Smooth muscle cell (in vitro differentiated cells): ENCODE measurements at regions not wholly inside any gene's neighbourhood (a gene's known extent, or its start where the extent isn't known, plus 50 kb on each side); places are given as distances from the start of the nearest gene placed in this dataset.

Source experiments
- DNase-seq: peaks from one replicate; lab custom pipeline; 2025; ENCODE audit not compliant: unreplicated experiment; lab: John Stamatoyannopoulos, UW
- H2AFZ ChIP-seq: fragments of 200-600 bp; sonication (generic); 2 replicates; pipeline ENCODE4 v1.6.0; 2016; ENCODE audit warnings: antibody characterized with exemption, low read depth, mild to moderate bottlenecking
- H3F3A ChIP-seq: fragments of 200-600 bp; sonication (generic); 2 replicates; pipeline ENCODE4 v1.6.0; 2017; ENCODE audit warnings: antibody characterized with exemption, low read depth
- H3K27ac ChIP-seq: fragments of 200-600 bp; sonication (generic); 2 replicates; pipeline ENCODE4 v1.5.1; 2016; ENCODE audit warnings: low read depth, mild to moderate bottlenecking
- H3K27me3 ChIP-seq: fragments of 200-600 bp; sonication (generic); 2 replicates; pipeline ENCODE4 v1.6.1; 2016; ENCODE audit warnings: low read depth, mild to moderate bottlenecking
- H3K36me3 ChIP-seq: fragments of 200-600 bp; sonication (generic); 2 replicates; pipeline ENCODE4 v1.5.1; 2016; ENCODE audit warnings: low read depth
- H3K4me1 ChIP-seq: fragments of 200-600 bp; sonication (generic); 2 replicates; pipeline ENCODE4 v1.5.1; 2016; ENCODE audit warnings: low read depth
- H3K4me2 ChIP-seq: fragments of 200-600 bp; sonication (generic); 2 replicates; pipeline ENCODE4 v1.6.0; 2016; ENCODE audit warnings: mild to moderate bottlenecking
- H3K4me3 ChIP-seq: fragments of 200-600 bp; sonication (generic); 2 replicates; pipeline ENCODE4 v1.5.1; 2016; ENCODE audit warnings: mild to moderate bottlenecking
- H3K79me2 ChIP-seq: fragments of 200-600 bp; sonication (generic); 2 replicates; pipeline ENCODE4 v1.6.0; 2016; ENCODE audit warnings: low read depth, mild to moderate bottlenecking
- H3K9ac ChIP-seq: fragments of 200-600 bp; sonication (generic); 2 replicates; pipeline ENCODE4 v1.6.0; 2016; ENCODE audit warnings: low read depth
- H3K9me3 ChIP-seq: fragments of 200-600 bp; sonication (generic); replicated peaks from 2 replicates; pipeline ENCODE4 v1.5.1; 2016; ENCODE audit warnings: low read depth
- H4K20me1 ChIP-seq: fragments of 200-600 bp; sonication (generic); 2 replicates; pipeline ENCODE4 v1.6.0; 2016; ENCODE audit warnings: low read depth
- CTCF ChIP-seq: fragments of 200-600 bp; sonication (generic); IDR thresholded peaks from 2 replicates; pipeline ENCODE4 v1.5.1; 2017; ENCODE audit warnings: borderline replicate concordance, mild to moderate bottlenecking, antibody characterized with exemption; ENCODE audit not compliant: insufficient read depth, poor library complexity, severe bottlenecking
- WGBS: methylation state at CpG from one replicate; pipeline ENCODE4 v1.1.7; 2016; ENCODE audit warnings: low lambda C conversion rate; 5-methylcytosine and 5-hydroxymethylcytosine counted together

- no peak for DNase-seq
- H3F3A ChIP-seq: no peaks in the 10 kb centered on the region
- no peaks in the 10 kb centered on the region for H3K27me3 ChIP-seq
- H3K4me1 ChIP-seq: no peaks in the 10 kb centered on the region
- H3K4me3 ChIP-seq: no peak overlapping the region
- H3K27ac ChIP-seq: no peak overlapping the region
- no peaks in the 10 kb centered on the region for H3K9me3 ChIP-seq
- no peak overlapping the region for H3K4me2 ChIP-seq
- H3K9ac ChIP-seq: no peak overlapping the region
- H2AFZ ChIP-seq: no peak overlapping the region
- no peaks in the 10 kb centered on the region for H4K20me1 ChIP-seq
- H3K79me2 ChIP-seq: no peaks in the 10 kb centered on the region
- 67% methylated on average over 1 of the region's 1 CpG for WGBS
- no peak for TF ChIP-seq CTCF
- no peaks in the 10 kb centered on the region for H3K36me3 ChIP-seq
Measured at GRCh38 chrX:134743091-134743490, 53.9 kb downstream of the PABIR2 start.

GRCh38 chrX:134742573-134742972 is 54.4 kb downstream of the PABIR2 start:
- no peak for TF ChIP-seq CTCF
- 83% methylated on average over 2 of the region's 2 CpGs for WGBS
- no peaks in the 10 kb centered on the region for H3K27me3 ChIP-seq

GRCh38 chrX:134741746-134742145 is 55.3 kb downstream of the PABIR2 start:
- H3K27me3 ChIP-seq: no peaks in the 10 kb centered on the region
- TF ChIP-seq CTCF: no peak
- no peak overlapping the region for H3K4me3 ChIP-seq
- H3K4me2 ChIP-seq: no peak overlapping the region
- no peak for DNase-seq
- WGBS: 70% methylated on average over 2 of the region's 2 CpGs
- H2AFZ ChIP-seq: no peak overlapping the region
- no peaks in the 10 kb centered on the region for H3K36me3 ChIP-seq
- H4K20me1 ChIP-seq: no peaks in the 10 kb centered on the region
- H3K4me1 ChIP-seq: no peaks in the 10 kb centered on the region
- H3F3A ChIP-seq: peaks cover 3% of the 10 kb centered on the region
- H3K79me2 ChIP-seq: no peaks in the 10 kb centered on the region
- no peak overlapping the region for H3K9ac ChIP-seq
- H3K27ac ChIP-seq: no peak overlapping the region
- H3K9me3 ChIP-seq: no peaks in the 10 kb centered on the region

More at GRCh38 chrX:134742573-134742972, 54.4 kb downstream of the PABIR2 start:
- H3K4me3 ChIP-seq: no peak overlapping the region
- no peak for DNase-seq
- H4K20me1 ChIP-seq: no peaks in the 10 kb centered on the region
- H3K79me2 ChIP-seq: no peaks in the 10 kb centered on the region
- H3K4me2 ChIP-seq: no peak overlapping the region
- no peak overlapping the region for H3K9ac ChIP-seq
- H3K9me3 ChIP-seq: no peaks in the 10 kb centered on the region
- no peak overlapping the region for H3K27ac ChIP-seq
- H3K4me1 ChIP-seq: no peaks in the 10 kb centered on the region
- no peak overlapping the region for H2AFZ ChIP-seq
- peaks cover 3% of the 10 kb centered on the region for H3F3A ChIP-seq
- no peaks in the 10 kb centered on the region for H3K36me3 ChIP-seq

GRCh38 chrX:134738986-134739740 is 57.8 kb downstream of the PABIR2 start:
- H3K4me1 ChIP-seq: peaks cover 6% of the 10 kb centered on the region
- TF ChIP-seq CTCF: no peak
- H3K9me3 ChIP-seq: no peaks in the 10 kb centered on the region
- H4K20me1 ChIP-seq: no peaks in the 10 kb centered on the region
- no peaks in the 10 kb centered on the region for H3K79me2 ChIP-seq
- peak overlapping the region; percentile 38 for H3K27ac ChIP-seq
- peak overlapping the region; percentile 48 for H3K4me2 ChIP-seq
- no peaks in the 10 kb centered on the region for H3K36me3 ChIP-seq
- no peak overlapping the region for H3K9ac ChIP-seq
- 53% methylated on average over 8 of the region's 8 CpGs for WGBS
- no peak for DNase-seq
- no peak overlapping the region for H3K4me3 ChIP-seq
- H3K27me3 ChIP-seq: no peaks in the 10 kb centered on the region
- H2AFZ ChIP-seq: no peak overlapping the region
- peaks cover 3% of the 10 kb centered on the region for H3F3A ChIP-seq
